GM21825 (cell line): ENCODE measurements at regions not wholly inside any gene's neighbourhood (a gene's known extent, or its start where the extent isn't known, plus 50 kb on each side); places are given as distances from the start of the nearest gene placed in this dataset.

Experiments
- ATAC-seq: cut with Tn5 transposase; IDR thresholded peaks from one replicate; pipeline ENCODE4 v1.9.1; 2021; ENCODE audit warnings: mild to moderate bottlenecking, moderate library complexity; ENCODE audit not compliant: unreplicated experiment

DNA sequence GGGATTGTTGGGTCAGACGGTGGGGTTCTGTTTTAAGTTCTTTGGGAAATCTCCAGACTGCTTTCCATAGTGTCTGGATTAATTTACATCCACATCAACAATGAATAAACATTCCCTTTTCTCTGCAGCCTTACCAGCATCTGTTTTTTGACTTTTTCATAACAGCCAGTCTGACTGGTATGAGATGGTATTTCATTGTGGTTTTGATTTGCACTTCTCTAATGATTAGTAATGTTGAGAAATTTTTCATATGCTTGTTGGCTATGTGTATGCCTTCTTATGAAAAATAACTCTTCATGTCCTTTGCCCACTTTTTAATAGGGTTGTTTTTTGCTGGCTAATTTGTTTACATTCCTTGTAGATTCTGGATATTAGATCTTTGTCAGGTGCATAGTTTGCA, 140.8 kb upstream of the CNTN1 start:
- ATAC-seq = no peak

DNA sequence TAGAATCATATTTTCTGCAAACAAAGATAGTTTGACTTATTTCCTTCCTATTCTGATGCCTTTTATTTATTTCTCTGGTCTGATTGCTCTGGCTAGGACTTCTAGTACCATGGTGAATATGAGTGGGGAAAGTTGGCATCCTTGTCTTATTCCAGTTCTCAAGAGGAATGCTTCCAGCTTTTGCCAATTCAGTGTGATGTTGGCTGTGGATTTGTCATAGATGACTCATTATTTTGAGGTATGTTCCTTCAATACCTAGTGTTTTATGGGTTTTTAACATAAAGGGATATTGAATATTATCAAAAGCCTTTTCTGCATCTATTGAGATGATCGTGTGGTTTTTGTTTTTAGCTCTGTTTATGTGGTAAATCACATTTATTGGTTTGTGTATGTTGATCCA, 139.4 kb upstream of the CNTN1 start:
- no peak for ATAC-seq

DNA sequence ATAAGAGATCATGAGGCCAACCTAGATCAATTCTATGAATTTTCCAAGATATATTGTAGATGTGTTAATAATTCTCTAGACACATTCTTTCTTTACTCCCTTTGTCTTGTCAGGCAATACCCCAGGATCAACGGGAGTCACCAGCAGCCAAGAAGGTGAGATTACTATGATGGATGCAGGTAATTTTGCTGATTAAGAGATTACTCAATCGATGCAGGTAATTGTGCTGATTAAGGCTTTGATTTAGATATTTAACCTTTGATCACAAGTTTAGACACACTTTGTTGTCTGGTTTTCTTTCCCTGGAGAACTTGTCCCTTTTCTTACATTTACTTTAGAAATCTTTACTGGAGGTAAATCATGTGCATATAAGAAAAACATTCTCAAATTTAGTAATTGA, 134.3 kb upstream of the CNTN1 start:
- no peak for ATAC-seq

DNA sequence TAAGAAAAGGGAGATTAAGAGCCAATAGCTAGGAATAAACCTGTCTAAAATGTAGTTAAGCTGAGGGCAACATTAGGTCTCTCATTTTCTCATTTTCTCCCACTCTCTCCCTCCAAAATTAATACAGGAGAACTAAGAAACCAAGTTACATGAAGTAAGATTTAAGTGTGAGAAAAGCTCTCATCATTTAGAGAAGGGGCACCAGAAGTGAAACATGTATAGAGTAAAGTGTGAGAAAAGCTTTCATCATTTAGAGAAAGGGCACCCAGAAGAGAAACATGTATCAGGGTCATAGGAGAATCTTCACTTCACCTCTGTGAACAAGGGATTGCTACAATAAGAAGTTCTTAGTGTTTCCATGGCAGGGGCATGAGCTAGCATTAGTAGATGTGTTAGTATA, 132.4 kb upstream of the CNTN1 start:
- ATAC-seq = peak; percentile 62

DNA sequence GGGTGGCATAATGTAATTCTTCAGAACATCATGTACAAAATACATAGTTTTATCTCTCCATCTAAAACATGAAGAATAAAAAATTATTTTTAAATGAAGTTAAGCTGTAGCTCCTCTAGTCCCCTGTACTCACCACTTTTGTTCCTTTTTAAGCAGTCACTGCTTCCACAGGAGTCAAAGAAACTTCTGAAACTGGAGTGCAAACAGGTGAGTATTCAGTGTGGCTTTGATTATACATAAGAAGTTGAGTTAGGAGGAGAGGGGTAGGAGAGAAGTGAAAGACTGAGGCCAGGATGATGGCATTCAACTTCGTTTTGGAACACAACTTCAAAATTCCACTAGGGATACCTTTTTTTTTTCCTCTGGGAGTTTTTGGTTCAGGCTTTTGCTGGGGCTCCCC, 131.4 kb upstream of the CNTN1 start:
- ATAC-seq = no peak

DNA sequence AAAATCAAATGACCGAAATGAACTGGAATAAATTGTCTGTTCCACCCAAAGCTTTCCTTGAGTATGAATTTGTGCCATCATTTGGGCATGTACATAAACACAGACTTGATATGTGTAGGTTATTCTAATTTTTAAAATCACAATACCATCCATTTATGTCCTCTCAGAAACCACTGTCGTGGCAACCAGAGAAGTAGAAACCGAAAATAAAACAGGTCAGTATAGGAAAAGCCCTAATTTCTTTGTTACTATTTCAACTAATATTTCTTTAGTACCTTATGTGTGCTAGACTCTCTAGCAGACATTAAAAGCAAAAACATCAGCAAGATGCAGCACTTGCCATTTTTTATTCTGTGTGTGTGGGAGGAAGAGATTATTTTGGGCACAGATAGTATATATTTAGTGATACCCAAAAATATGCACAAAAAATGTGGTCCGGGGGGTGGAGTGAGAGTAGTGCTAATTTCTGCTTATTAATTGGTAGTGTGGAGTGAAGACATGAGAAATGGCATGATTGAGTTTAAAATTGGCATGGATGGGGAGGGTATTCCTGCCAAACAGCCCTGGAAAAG, 130.8 kb upstream of the CNTN1 start:
- ATAC-seq = no peak

DNA sequence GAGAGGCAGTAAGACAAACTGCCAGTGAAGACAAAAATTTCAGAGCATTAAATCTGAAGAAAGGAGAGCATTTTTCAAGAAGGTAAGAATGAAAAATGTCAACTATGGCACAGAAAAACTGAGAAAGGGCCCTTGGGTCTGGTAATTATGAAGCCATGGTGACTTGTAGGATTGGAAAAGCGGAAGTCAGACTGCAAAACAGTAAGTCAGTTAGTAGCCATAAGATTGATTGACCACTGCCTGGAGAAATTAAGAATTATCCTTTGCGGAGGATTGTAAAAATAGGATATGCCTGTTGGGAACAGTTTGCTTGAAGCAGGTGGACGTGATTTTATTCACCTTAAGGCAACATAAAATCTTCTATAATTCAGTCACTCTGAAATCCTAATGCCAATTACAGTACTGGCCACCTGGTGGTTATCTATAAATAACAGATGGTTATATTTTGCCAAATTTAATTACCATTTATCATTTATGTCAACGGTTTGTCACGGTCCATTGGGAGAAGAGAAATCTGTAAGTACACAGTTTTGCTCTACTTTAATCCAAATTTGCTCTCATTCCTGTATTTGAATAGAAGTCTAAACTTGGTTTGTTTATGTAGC, 127.1 kb upstream of the CNTN1 start:
- ATAC-seq = no peak

DNA sequence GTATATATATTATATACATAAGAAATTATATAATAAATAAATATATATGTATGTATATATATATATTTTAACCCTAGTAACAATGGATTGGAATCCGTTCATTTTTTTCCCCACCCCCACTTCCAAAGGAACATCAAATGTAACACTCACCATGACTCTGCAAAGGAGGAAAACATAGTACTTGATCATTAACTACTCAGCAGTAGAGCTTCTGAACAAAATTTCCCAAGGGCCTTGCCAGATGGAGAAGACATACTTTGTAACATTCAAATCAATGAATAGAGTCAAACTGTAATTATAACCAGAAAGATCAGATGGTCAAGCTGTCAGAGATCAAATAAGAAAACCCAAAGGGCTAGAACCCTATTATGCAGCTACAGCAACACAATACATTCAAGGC, 126.0 kb upstream of the CNTN1 start:
- no peak for ATAC-seq

DNA sequence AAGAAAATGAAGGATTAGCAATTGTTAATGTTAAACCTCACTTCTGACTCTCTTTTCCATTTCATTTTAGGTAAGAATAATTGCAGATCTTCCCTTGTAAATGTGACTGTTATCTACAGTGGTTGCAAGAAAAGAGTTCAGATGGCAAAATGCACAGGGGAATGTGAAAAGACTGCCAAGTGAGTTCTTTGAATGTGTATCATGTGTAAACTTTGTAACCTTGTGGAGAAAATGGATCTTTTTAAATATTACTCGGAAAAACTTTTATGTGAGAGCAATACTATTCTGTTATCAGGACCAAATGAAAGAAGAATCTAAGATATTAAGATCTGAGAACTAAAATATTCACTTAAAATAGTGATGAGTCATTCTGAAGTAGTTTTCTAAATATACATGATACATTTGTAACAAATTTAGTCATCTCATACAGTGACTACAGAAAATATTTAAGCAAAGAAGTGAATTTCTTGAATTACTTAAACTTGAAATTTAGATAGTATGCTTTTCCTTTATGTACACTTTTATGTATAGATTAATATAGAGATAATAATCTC, 122.5 kb upstream of the CNTN1 start:
- ATAC-seq = no peak

DNA sequence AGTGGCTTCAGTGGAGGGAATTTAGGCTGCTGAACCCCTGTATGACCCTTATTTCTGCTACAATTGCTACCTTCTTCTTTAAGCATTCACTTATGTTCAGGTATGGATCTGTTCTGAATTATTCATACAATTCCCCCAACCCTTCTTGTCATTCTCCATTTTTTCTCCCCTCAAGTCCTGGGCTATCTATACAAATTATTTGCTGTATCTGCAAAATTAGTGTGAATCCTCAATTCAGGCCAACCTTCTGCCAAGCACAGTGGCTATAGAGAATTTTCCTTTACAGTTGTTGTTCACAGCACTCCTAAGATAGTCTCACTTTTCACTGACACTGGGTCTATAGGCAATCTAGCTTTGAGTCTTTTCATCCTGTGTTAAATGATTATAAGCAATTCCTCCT, 119.2 kb upstream of the CNTN1 start:
- ATAC-seq = no peak

DNA sequence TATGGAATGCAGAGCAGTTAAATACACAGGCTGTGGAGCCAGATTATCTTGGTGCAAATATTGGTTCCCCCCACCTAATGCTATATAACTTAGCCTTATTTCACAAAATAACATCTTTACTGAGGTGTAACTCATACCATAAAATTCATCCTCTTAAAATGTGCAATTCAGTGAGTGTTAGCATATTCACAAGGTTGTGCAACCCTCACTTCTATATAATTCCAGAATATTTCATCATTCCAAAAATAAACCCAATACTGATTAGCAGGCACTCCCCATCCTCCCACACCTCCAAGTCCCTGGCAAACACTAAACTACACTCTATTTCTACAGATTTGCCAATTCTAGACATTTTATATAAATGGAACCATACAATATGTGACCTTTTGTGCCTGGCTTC, 116.3 kb upstream of the CNTN1 start:
- no peak for ATAC-seq

DNA sequence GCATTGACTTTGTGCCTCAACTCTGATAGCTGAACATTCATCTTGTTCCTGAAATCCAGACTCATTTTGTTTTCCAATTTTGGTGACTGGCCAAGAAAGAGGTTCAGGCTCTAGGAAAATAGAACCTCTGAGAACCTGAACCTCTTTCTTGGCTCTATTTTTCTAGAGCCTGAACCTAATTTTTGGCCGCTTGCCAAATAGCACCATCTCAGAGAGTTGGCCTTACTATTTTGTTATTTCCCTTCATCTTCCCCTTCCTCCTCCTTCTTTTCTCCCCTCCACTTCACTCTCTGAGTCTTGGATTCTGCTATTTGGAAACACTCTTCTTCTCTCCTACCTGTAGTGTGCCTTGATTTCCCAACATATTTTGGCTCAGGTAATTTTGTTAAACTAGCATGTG, 114.4 kb upstream of the CNTN1 start:
- no peak for ATAC-seq

DNA sequence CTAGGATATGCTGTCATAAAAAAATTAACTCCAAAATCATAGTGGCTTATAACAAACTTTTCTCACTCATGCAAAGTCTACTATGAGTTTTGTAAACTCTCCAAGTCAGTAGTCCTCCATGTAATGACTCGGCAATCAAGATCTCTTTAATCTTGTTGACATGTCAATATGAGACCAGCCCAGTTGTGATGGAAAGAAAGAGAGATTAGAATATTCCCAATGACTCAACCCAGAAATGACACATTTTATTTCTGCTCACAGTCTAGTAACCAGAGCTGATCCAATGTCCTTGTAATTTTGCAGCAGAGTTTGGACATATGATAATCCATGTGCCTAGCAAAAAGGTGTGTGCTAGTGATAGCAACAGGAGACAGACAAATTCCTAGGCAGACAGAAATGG, 112.6 kb upstream of the CNTN1 start:
- no peak for ATAC-seq

DNA sequence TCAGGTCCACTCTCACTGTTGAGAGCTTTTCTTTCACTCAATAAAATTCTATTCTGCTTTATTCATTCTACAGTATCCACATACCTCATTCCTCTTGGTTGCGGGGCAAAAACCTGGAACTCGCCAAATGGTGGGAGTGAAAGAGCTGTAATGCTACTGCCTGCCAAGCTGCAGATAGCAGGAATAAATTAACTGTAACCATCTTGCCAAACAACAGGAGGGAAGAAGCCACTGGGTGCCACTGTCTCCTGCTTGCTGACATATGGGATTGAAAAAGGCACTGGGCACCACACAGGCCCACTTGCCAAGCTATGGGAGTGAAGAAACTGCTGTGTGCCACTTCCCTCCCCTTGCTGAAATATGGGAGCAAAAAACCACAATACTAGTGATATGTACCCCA, 111.9 kb upstream of the CNTN1 start:
- no peak for ATAC-seq

DNA sequence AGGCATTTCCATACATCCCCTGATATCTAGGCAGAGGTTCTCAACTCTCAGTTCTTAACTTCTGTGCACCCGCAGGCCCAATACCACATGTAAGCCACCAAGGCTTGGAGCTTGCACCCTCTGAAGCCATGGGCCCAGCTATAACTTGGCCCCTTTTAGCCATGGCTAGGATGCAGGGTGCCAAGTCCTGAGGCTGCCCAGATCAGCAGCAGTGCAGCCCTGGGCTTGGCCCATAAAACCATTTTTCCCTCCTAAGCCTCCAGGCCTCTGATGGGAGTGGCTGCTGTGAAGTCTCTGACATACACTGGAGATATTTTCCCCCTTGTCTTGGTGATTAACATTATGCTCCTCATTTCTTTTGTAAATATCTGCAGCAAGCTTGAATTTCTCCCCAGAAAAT, 110.3 kb upstream of the CNTN1 start:
- ATAC-seq = no peak

DNA sequence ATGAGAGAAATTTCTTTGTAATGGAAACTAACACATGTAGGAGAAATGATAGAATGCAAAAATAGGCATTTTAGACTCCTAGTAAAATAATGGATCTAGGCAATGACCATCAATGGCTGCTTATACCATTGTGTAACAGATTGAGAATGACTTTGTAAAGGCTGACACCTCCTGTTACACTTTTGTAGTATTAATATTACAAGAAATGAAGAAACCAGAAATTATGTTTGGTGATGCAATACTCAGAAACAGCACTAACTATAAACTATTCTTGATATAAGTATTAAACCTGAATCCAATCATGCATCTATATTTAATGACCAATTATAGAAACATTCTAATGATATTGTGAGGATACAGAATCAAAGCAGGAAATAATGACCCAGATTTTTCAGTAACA, 108.5 kb upstream of the CNTN1 start:
- no peak for ATAC-seq

DNA sequence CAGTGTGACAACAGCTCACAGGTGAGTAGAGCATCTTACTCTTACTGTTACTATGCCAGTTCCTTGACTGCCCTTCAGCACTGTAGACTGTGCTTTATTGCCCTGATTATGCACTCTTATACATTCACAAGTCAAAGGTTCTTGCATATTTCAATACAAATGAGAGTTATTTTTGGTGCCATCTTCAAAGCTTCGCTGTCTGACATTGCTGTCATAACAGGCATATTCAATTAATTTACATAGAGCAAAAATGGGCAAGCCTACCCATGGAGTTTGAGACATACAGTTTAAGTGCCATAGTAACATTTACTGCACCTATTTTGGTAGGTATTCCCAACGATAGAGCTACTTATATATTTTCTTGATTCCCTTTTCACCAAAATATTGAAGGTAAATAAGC, 107.5 kb upstream of the CNTN1 start:
- ATAC-seq = no peak

DNA sequence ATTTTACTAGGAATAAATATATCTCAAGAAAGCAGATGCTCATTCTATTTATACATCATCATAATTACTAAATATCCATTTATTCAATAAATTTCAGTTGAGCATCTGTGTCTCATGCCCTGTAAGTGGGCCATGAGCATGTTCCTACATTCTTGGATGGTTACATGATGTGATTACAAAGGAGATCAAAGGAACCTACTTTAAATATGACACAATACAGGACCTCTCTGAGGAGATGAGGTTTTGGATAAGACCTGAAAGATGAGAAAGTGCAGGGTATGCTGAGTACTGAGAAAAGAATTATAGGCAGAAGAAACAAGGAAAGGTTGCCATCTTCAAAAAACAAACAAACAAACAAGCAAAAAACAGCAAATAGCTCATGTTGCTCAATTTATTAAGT, 105.4 kb upstream of the CNTN1 start:
- no peak for ATAC-seq

DNA sequence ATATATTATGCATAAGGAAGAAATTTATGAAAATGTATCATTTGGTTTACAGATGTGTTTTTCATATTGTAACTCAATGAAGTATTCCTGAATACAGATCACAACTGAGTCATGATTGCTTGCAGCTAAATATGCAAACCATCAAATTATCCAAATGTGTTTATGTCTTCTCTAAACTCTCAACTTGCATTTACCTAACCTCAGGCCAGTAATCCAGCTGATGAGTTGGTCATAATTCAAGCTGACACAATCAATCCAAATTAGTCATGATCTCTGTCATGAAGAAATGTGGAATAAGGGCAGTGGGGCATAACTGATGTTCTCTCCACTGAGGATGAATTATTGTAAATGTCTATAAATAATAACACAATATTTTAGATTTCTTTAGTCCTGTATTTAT, 104.8 kb upstream of the CNTN1 start:
- no peak for ATAC-seq

DNA sequence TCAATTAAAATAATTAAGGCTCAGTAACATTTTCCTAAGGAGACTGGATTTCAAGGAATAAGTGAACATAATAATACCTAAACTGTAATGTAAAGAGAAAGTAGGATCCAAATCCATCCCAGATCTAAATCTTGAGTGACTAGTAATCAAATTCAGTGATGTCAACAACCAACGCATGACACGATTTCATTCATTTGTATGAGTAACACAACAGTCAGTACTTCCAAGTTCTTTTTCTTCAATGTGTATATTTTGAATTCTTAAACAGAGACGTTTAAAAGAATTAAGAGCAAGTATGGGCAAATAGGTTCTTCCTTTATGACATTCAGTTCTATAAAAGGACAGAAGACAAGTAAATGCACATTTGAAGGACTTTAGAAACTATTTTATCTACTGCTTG, 104.3 kb upstream of the CNTN1 start:
- ATAC-seq = no peak

DNA sequence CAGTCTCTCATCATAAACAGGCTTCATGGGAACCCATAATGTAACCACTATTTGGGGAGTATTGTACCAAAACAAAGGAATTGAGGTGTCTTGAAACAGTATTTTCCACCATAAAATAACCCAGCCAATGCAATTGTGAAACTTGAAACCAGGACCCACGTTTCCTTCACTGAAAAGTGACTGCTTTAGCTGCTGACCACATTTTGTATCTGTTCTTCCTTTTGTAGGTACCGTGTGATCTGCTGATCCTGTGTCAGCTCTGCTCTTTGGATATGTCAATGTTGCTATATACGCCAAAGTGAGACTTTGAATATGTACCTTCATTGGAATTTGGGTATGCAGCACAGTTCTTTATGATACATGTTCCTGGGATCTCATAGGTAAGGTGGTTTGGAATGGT, 95.1 kb upstream of the CNTN1 start:
- no peak for ATAC-seq

DNA sequence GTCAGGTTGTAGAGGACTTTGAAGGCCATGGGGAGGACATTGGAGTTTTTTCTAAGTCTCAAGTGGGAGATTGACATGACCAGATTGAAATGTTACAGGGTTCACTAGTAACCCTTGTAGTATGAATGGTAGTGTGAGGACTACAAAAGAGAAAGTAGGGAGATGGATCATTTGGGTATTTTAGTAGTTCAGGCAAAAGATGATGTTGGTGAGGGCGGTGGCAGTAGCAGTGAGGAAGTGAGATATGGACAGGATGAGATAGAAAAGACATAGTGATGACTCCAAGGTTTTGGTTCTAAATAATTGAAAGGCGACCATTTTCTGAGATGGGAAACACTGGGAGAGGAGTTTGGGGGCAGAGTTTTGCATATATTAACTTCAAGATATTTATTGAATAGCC, 94.2 kb upstream of the CNTN1 start:
- ATAC-seq = no peak

DNA sequence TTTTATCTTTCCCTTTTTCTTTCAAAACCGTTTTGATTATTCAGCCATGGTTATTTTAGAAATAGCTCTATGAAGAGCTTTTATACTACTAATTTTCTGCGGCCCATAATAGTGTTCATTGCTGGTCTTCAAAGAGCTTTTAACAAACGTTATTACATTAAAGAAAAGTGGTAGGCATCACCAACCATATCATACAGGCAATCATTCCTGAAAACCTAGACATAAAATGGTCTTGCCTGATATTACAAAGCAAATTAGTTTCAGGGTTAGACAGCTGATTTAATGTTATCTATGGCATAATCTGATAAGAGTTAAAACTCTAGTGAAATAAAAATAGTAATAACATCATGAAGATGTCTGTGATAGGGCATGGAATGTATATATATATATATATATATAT, 89.7 kb upstream of the CNTN1 start:
- no peak for ATAC-seq
